ENCODE measurements at regions not wholly inside any gene's neighbourhood (a gene's known extent, or its start where the extent isn't known, plus 50 kb on each side); places are given as distances from the start of the nearest gene placed in this dataset.

- TF ChIP-seq POLR2A (IDR thresholded peaks at IDR 0.05; ENCODE audit: low read depth, low read length) (no peak), POLR2AphosphoS5 (IDR thresholded peaks at IDR 0.05; ENCODE audit: low read depth, low read length) (no peak), TAF1 (IDR thresholded peaks at IDR 0.05; ENCODE audit: borderline replicate concordance, low read depth, low read length) (no peak)
Observed at GRCh38 chr7:106167439-106168136, 55.5 kb upstream of the SYPL1 start.

All from GM12892 (cell line).